ENCODE measurements at regions not wholly inside any gene's neighbourhood (a gene's known extent, or its start where the extent isn't known, plus 50 kb on each side); places are given as distances from the start of the nearest gene placed in this dataset.

DNA sequence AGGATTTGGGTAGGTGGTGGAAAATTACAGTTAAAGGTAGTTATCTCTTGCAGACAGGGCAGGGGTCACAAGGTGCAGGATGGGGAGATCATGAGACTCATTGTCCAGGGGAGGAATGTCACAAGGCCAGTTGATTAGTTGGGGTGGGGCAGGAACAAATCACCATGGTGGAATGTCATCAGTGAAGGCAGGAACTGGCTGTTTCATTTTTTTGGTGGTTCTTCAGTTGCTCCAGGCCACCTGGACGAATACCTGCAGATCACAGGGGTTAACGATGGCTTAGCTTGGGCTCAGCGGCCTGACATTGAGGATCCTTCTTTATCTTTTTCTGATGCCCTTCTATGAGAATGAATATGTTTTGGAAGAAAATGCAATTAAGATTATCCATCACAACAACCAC, 87.1 kb downstream of the KPNA2 start:
- no peak for TF ChIP-seq EZH2 (IDR thresholded peaks at IDR 0.05; ENCODE audit: low read length, missing control alignments)
- TF ChIP-seq, protein P1, sequence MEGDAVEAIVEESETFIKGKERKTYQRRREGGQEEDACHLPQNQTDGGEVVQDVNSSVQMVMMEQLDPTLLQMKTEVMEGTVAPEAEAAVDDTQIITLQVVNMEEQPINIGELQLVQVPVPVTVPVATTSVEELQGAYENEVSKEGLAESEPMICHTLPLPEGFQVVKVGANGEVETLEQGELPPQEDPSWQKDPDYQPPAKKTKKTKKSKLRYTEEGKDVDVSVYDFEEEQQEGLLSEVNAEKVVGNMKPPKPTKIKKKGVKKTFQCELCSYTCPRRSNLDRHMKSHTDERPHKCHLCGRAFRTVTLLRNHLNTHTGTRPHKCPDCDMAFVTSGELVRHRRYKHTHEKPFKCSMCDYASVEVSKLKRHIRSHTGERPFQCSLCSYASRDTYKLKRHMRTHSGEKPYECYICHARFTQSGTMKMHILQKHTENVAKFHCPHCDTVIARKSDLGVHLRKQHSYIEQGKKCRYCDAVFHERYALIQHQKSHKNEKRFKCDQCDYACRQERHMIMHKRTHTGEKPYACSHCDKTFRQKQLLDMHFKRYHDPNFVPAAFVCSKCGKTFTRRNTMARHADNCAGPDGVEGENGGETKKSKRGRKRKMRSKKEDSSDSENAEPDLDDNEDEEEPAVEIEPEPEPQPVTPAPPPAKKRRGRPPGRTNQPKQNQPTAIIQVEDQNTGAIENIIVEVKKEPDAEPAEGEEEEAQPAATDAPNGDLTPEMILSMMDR (conservative IDR thresholded peaks at IDR 0.05 in 1 of 2, IDR thresholded peaks at IDR 0.05 in 1 of 2; ENCODE audit: low read depth in 1 of 2, low read length in 2 of 2): no peak

All from fibroblast of lung (primary cell).